PC-3 (cell line): ENCODE measurements at regions not wholly inside any gene's neighbourhood (a gene's known extent, or its start where the extent isn't known, plus 50 kb on each side); places are given as distances from the start of the nearest gene placed in this dataset.
A peak's percentile ranks its signal among the peaks of the same experiment; 100 is the strongest.

Source experiments
- ATAC-seq: fragments of 200-7000 bp; cut with Tn5 transposase; 2 replicates; pipeline ENCODE4 v1.9.1; 2020; ENCODE audit warnings: mild to moderate bottlenecking, moderate library complexity
- BruUV-seq: library from RNA; stranded (reverse); fragments of 400-500 nt; replicated peaks from 2 replicates; lab custom pipeline; 2021; lab: Mats Ljungman, UMichigan
- CTCF ChIA-PET: fragments of 300-600 bp; sonication (Branson Sonifier 250); formaldehyde crosslinking; loops from one replicate; lab custom pipeline; 2022; ENCODE audit warnings: antibody characterized with exemption; lab: Charles Lee
- POLR2A ChIA-PET: fragments of 300-600 bp; sonication (Branson Sonifier 250); formaldehyde crosslinking; loops from one replicate; lab custom pipeline; 2022; ENCODE audit warnings: antibody characterized with exemption; ENCODE audit not compliant: unreplicated experiment; lab: Charles Lee
- DNase-seq: peaks from one replicate; pipeline ENCODE4 v3.0.0-alpha.2; 2015
- H2AFZ ChIP-seq: fragments of 300-600 bp; sonication (generic); 2 replicates; pipeline ENCODE4 v1.6.0; 2016; ENCODE audit warnings: antibody characterized with exemption, low read length
- H3F3A ChIP-seq: fragments of 300-600 bp; sonication (generic); one replicate; pipeline ENCODE4 v1.6.0; 2017; ENCODE audit warnings: antibody characterized with exemption, low read length, control low read depth, mild to moderate bottlenecking; ENCODE audit not compliant: unreplicated experiment
- H3K27ac ChIP-seq: fragments of 300-600 bp; sonication (generic); 2 replicates; pipeline ENCODE4 v1.5.1; 2016; ENCODE audit warnings: mild to moderate bottlenecking, low read length
- H3K27me3 ChIP-seq: fragments of 300-600 bp; sonication (generic); 2 replicates; pipeline ENCODE4 v1.6.1; 2016; ENCODE audit warnings: low read length, mixed read lengths
- H3K36me3 ChIP-seq: fragments of 300-600 bp; sonication (generic); 2 replicates; pipeline ENCODE4 v1.6.1; 2016; ENCODE audit warnings: low read depth, mixed run types, low read length, mixed read lengths
- H3K4me1 ChIP-seq: fragments of 300-600 bp; sonication (generic); 2 replicates; pipeline ENCODE4 v1.5.1; 2016; ENCODE audit warnings: low read length; ENCODE audit not compliant: insufficient read depth
- H3K4me2 ChIP-seq: fragments of 300-600 bp; sonication (generic); 2 replicates; pipeline ENCODE4 v1.6.0; 2016; ENCODE audit warnings: low read length
- H3K4me3 ChIP-seq: fragments of 300-600 bp; sonication (generic); 2 replicates; pipeline ENCODE4 v1.5.1; 2016; ENCODE audit warnings: mild to moderate bottlenecking, low read length, mixed read lengths
- H3K79me2 ChIP-seq: fragments of 300-600 bp; sonication (generic); 2 replicates; pipeline ENCODE4 v1.6.1; 2017; ENCODE audit warnings: low read length, mixed read lengths
- H3K9ac ChIP-seq: fragments of 300-600 bp; sonication (generic); 2 replicates; pipeline ENCODE4 v1.6.0; 2016; ENCODE audit warnings: mild to moderate bottlenecking, low read length
- H3K9me2 ChIP-seq: fragments of 300-600 bp; sonication (generic); replicated peaks from 2 replicates; pipeline ENCODE4 v1.6.1; 2016; ENCODE audit warnings: mixed run types, low read length, mixed read lengths
- H3K9me3 ChIP-seq: fragments of 300-600 bp; sonication (generic); 2 replicates; pipeline ENCODE4 v1.6.1; 2016; ENCODE audit warnings: low read length, mixed read lengths
- H4K20me1 ChIP-seq: fragments of 300-600 bp; sonication (generic); 2 replicates; pipeline ENCODE4 v1.6.1; 2016; ENCODE audit warnings: low read length, mixed read lengths
- EZH2 ChIP-seq: fragments of 300-600 bp; sonication (generic); IDR thresholded peaks from one replicate; pipeline ENCODE4 v1.6.1; 2017; ENCODE audit warnings: antibody characterized with exemption, mild to moderate bottlenecking, low read length; ENCODE audit not compliant: unreplicated experiment
- EZH2phosphoT487 ChIP-seq: fragments of 300-600 bp; sonication (generic); IDR thresholded peaks from 2 replicates; pipeline ENCODE4 v1.6.1; 2018; ENCODE audit warnings: mild to moderate bottlenecking, antibody characterized with exemption, low read length, borderline replicate concordance
- intact Hi-C: fragments of 100-400 bp; cut with micrococcal nuclease; formaldehyde crosslinking; loops from 2 replicates; pipeline ENCODE4 v1.9.0; 2023
- TF ChIP-seq, protein P1 (sequence below): fragments of 300-600 bp; sonication (generic); conservative IDR thresholded peaks from 2 replicates; pipeline ENCODE4 v1.5.1; 2017; ENCODE audit warnings: antibody characterized with exemption, low read depth, mild to moderate bottlenecking, low read length

DNA sequence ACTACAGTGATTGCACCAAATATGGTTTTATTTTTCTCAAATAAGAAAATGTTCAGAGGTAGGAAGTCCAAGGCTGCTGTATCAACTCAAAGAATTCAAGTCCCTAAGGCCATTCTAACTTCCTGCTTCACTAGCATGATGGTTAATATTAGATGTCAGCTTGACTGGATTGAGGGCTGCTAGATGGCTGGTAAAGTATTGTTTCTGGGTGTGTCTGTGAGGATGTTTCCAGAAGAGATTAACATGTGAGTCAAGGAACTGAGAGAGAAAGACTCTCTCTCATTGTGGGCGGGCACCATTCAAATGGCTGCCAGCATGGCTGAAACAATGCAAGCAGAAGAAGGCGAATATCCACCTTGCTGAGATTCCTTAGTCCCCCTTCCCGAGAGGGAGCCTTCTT is 77.4 kb upstream of the NRBF2 start:
- ATAC-seq: peak; percentile 14
- Histone ChIP-seq H3K9ac (no peak overlapping the region), H3F3A (no peaks in the 10 kb centered on the region), H3K9me2 (no peaks in the 10 kb centered on the region), H4K20me1 (no peaks in the 10 kb centered on the region), H3K79me2 (no peaks in the 10 kb centered on the region), H3K9me3 (no peaks in the 10 kb centered on the region), H3K36me3 (no peaks in the 10 kb centered on the region), H3K27me3 (no peaks in the 10 kb centered on the region), H3K4me1 (peaks cover 15% of the 10 kb centered on the region), H3K4me2 (0 out of 2 replicates have a peak overlapping the region, but pooled peaks have one; percentile 2), H3K4me3 (no peak overlapping the region), H3K27ac (no peak overlapping the region), H2AFZ (no peak overlapping the region)
- BruUV-seq: no TSS peak
- CTCF ChIA-PET: interaction anchor here (0.7 kb wide), 1 partner anchor 99 kb away, joined by 4 read pairs; no protein-coding TSS in a partner anchor
- peak; percentile 51 for DNase-seq
- TF ChIP-seq EZH2 (no peak), EZH2phosphoT487 (no peak)
- TF ChIP-seq, protein P1, sequence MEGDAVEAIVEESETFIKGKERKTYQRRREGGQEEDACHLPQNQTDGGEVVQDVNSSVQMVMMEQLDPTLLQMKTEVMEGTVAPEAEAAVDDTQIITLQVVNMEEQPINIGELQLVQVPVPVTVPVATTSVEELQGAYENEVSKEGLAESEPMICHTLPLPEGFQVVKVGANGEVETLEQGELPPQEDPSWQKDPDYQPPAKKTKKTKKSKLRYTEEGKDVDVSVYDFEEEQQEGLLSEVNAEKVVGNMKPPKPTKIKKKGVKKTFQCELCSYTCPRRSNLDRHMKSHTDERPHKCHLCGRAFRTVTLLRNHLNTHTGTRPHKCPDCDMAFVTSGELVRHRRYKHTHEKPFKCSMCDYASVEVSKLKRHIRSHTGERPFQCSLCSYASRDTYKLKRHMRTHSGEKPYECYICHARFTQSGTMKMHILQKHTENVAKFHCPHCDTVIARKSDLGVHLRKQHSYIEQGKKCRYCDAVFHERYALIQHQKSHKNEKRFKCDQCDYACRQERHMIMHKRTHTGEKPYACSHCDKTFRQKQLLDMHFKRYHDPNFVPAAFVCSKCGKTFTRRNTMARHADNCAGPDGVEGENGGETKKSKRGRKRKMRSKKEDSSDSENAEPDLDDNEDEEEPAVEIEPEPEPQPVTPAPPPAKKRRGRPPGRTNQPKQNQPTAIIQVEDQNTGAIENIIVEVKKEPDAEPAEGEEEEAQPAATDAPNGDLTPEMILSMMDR: no peak
- intact Hi-C loops: no loop called here
- POLR2A ChIA-PET: no interaction called here

DNA sequence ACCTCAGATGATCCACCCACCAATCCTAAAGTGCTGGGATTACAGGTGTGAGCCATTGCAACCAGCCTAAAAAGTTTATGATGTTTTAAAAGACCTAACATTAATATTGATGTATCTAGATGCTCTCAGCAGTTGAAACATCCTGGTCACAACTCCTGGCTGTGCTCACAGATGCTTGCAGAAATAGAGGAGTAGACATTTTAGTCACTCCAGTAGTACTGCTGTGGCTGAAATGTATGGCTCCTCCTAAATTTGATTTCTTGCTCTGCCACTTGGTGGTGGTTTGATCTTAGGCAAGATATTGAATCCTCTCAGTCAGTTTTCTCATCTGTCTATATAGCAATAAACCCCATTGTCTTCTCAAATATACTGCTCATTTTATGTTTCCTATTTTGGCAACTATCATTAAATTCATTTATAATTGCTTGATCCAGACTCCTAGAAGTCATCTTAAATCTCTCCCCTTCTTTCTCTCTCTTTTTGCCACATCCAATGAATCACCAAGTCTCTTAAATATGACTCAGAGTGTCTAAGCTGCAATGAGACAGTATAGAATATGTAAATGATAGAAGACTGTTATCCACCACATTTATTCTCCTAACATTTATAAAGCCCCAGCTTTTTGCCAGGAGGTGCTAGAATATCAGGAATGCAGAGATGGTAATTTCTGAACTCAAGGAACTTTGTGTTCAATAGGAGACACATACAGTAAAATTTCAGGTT is 78.1 kb upstream of the NRBF2 start:
- Histone ChIP-seq H3K9ac (no peak overlapping the region), H3K4me3 (no peak overlapping the region), H3K9me3 (no peaks in the 10 kb centered on the region), H3K9me2 (no peaks in the 10 kb centered on the region), H3K4me2 (0 out of 2 replicates have a peak overlapping the region, but pooled peaks have one; percentile 2), H3K79me2 (no peaks in the 10 kb centered on the region), H3K27me3 (no peaks in the 10 kb centered on the region), H3K4me1 (peaks cover 15% of the 10 kb centered on the region), H2AFZ (no peak overlapping the region), H3F3A (no peaks in the 10 kb centered on the region), H4K20me1 (no peaks in the 10 kb centered on the region), H3K27ac (no peak overlapping the region), H3K36me3 (no peaks in the 10 kb centered on the region)
- DNase-seq: peak; percentile 87
- peak; percentile 87 for ATAC-seq
- POLR2A ChIA-PET: no interaction called here
- intact Hi-C loops: no loop called here
- CTCF ChIA-PET: interaction anchor here (0.7 kb wide), 1 partner anchor 98 kb away, joined by 4 read pairs; no protein-coding TSS in a partner anchor
- TF ChIP-seq, protein P1: peak; percentile 28; the same call in 1 of the 2 replicates
- no peak for TF ChIP-seq EZH2
- no TSS peak for BruUV-seq

DNA sequence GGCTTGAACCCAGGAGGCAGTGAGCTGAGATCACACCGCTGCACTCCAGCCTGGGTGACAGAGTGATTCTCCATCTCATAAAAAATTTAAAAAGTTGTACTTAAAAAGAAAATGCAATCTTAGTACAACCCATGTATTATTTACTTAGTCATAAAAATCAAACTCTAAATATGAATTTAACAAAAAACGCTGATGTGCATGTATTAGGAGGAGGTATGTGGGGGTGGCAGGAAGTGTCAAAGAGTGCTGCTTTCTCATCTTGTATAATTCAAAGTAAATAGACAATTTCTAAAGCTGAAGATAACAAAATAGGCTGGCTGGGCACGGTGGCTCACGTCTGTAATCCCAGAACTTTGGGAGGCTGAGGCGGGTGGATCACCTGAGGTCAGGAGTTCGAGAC is 81.0 kb upstream of the NRBF2 start:
- DNase-seq (peak; percentile 52), ATAC-seq (peak; percentile 57)
- Histone ChIP-seq H3K9me2 (no peaks in the 10 kb centered on the region), H3K4me2 (no peak overlapping the region), H3K4me1 (peaks cover 15% of the 10 kb centered on the region), H2AFZ (no peak overlapping the region), H3F3A (no peaks in the 10 kb centered on the region), H3K36me3 (no peaks in the 10 kb centered on the region), H3K9me3 (no peaks in the 10 kb centered on the region), H3K27me3 (no peaks in the 10 kb centered on the region), H3K27ac (no peak overlapping the region), H3K4me3 (no peak overlapping the region), H4K20me1 (no peaks in the 10 kb centered on the region), H3K9ac (no peak overlapping the region), H3K79me2 (no peaks in the 10 kb centered on the region)
- intact Hi-C loops: no loop called here
- ChIA-PET POLR2A (interaction anchor here (0.6 kb wide), 1 partner anchor 486 kb away, joined by 5 read pairs; no protein-coding TSS in a partner anchor), CTCF (no interaction called here)
- TF ChIP-seq, protein P1: no peak
- TF ChIP-seq EZH2 (no peak), EZH2phosphoT487 (no peak)
- BruUV-seq: no TSS peak
